Left ventricle myocardium inferior (tissue), 1 donor: ENCODE measurements at regions not wholly inside any gene's neighbourhood (a gene's known extent, or its start where the extent isn't known, plus 50 kb on each side); places are given as distances from the start of the nearest gene placed in this dataset.

Experiments
- DNase-seq: peaks from one replicate; pipeline ENCODE4 v3.0.0-alpha.2; 2020
- H3K27ac ChIP-seq: fragments of 200-600 bp; replicated peaks from 2 replicates; pipeline ENCODE4 v1.8.0; 2021
- H3K27me3 ChIP-seq: fragments of 200-600 bp; 2 replicates; pipeline ENCODE4 v1.8.0; 2021; ENCODE audit warnings: low read depth
- H3K36me3 ChIP-seq: fragments of 200-600 bp; 2 replicates; pipeline ENCODE4 v1.8.0; 2021
- H3K4me1 ChIP-seq: fragments of 200-600 bp; 2 replicates; pipeline ENCODE4 v1.8.0; 2021
- H3K4me3 ChIP-seq: fragments of 200-600 bp; 2 replicates; pipeline ENCODE4 v1.8.0; 2021; ENCODE audit warnings: mild to moderate bottlenecking, moderate library complexity
- H3K9me3 ChIP-seq: fragments of 200-600 bp; replicated peaks from 2 replicates; pipeline ENCODE4 v1.8.0; 2021
- CTCF ChIP-seq: fragments of 200-600 bp; IDR thresholded peaks from 2 replicates; pipeline ENCODE4 v1.8.0; 2021; ENCODE audit warnings: antibody characterized with exemption, mild to moderate bottlenecking, borderline replicate concordance
- intact Hi-C: fragments of 100-400 bp; cut with micrococcal nuclease; formaldehyde crosslinking; loops from one replicate; pipeline ENCODE4 v1.11.0; 2022
- donor health status: DM: no; HTN: yes; CAD: no; lungs with severe emphysema.

- H3K27ac ChIP-seq, result no peak overlapping the region
- intact Hi-C loops, result no loop called here
- TF ChIP-seq CTCF, result no peak
- no peak for DNase-seq
- no peaks in the 10 kb centered on the region for H3K36me3 ChIP-seq
- peaks cover 24% of the 10 kb centered on the region for H3K4me1 ChIP-seq
- no peaks in the 10 kb centered on the region for H3K27me3 ChIP-seq
- H3K9me3 ChIP-seq, result no peaks in the 10 kb centered on the region
- no peak overlapping the region for H3K4me3 ChIP-seq
Measured at GRCh38 chr5:124285733-124286132, 460.7 kb downstream of the ZNF608 start.

GRCh38 chr5:124285071-124285470 is 461.4 kb downstream of the ZNF608 start:
- Histone ChIP-seq H3K27ac (no peak overlapping the region), H3K36me3 (no peaks in the 10 kb centered on the region), H3K27me3 (no peaks in the 10 kb centered on the region), H3K4me3 (no peak overlapping the region), H3K4me1 (peaks cover 22% of the 10 kb centered on the region), H3K9me3 (no peaks in the 10 kb centered on the region)
- DNase-seq, result no peak
- TF ChIP-seq CTCF, result no peak
- intact Hi-C loops, result no loop called here

- no peaks in the 10 kb centered on the region for H3K9me3 ChIP-seq
- intact Hi-C loops, result no loop called here
- H3K4me3 ChIP-seq, result no peak overlapping the region
Measured at GRCh38 chr5:124283031-124283430, 463.4 kb downstream of the ZNF608 start.

GRCh38 chr5:124280079-124280478 is 466.4 kb downstream of the ZNF608 start:
- Histone ChIP-seq H3K27me3 (no peaks in the 10 kb centered on the region), H3K9me3 (no peaks in the 10 kb centered on the region), H3K4me3 (no peak overlapping the region), H3K36me3 (no peaks in the 10 kb centered on the region), H3K4me1 (peaks cover 12% of the 10 kb centered on the region), H3K27ac (no peak overlapping the region)
- no peak for TF ChIP-seq CTCF
- no peak for DNase-seq
- intact Hi-C loops, result no loop called here

More at GRCh38 chr5:124283031-124283430, 463.4 kb downstream of the ZNF608 start:
- Histone ChIP-seq H3K4me1 (peaks cover 11% of the 10 kb centered on the region), H3K27ac (no peak overlapping the region), H3K36me3 (no peaks in the 10 kb centered on the region), H3K27me3 (no peaks in the 10 kb centered on the region)
- no peak for DNase-seq
- no peak for TF ChIP-seq CTCF

- Histone ChIP-seq H3K9me3 (no peaks in the 10 kb centered on the region), H3K27me3 (no peaks in the 10 kb centered on the region), H3K4me3 (no peak overlapping the region), H3K27ac (no peak overlapping the region), H3K4me1 (peaks cover 12% of the 10 kb centered on the region), H3K36me3 (no peaks in the 10 kb centered on the region)
- TF ChIP-seq CTCF, result no peak
- no peak for DNase-seq
- intact Hi-C loops, result no loop called here
Measured at GRCh38 chr5:124279146-124279876, 467.1 kb downstream of the ZNF608 start.
